T-cell (primary cell): ENCODE measurements at regions not wholly inside any gene's neighbourhood (a gene's known extent, or its start where the extent isn't known, plus 50 kb on each side); places are given as distances from the start of the nearest gene placed in this dataset.

ENCODE experiments used
- ATAC-seq, 4 experiments: fragments of 200-7000 bp in 3 of 4; fragments of 150-1000 bp in 1 of 4; cut with Tn5 transposase; replicated peaks in 1 of 4; 1 replicate in 3 of 4; 2 replicates in 1 of 4; pipeline ENCODE4 v1.10.0; 2021; ENCODE audit warnings: moderate library complexity in 3 of 4, mild to moderate bottlenecking in 2 of 4, moderate number of reproducible peaks in 1 of 4
- CTCF ChIA-PET, 2 donors: fragments of 300-600 bp; sonication (Branson Sonifier 250); formaldehyde crosslinking; loops; one replicate each; lab custom pipeline; 2022; ENCODE audit warnings: antibody characterized with exemption in 2 of 2; lab: Charles Lee
- POLR2A ChIA-PET, 2 donors: fragments of 300-600 bp; sonication (Branson Sonifier 250); formaldehyde crosslinking; loops; one replicate each; lab custom pipeline; 2022; ENCODE audit warnings: antibody characterized with exemption in 2 of 2; lab: Charles Lee
- DNase-seq, 35 experiments: peaks; one replicate each; pipeline versions ENCODE4 v3.0.0 to v3.0.0-alpha.2; 2013 to 2023
- H3K27ac ChIP-seq: one replicate; pipeline ENCODE4 v1.5.1; 2013; ENCODE audit warnings: low read length
- H3K27me3 ChIP-seq, 2 experiments: replicated peaks in 1 of 2; 1 replicate in 1 of 2; 2 replicates in 1 of 2; pipeline versions ENCODE4 v1.6.1 to v1.7.0; 2013; ENCODE audit warnings: low read length in 1 of 2, mixed read lengths in 1 of 2; ENCODE audit not compliant: control insufficient read depth in 2 of 2, insufficient read depth in 2 of 2; ENCODE audit errors: extremely low read depth in 1 of 2
- H3K36me3 ChIP-seq, 2 donors: 1 replicate in 1 of 2; 2 replicates in 1 of 2; pipeline versions ENCODE4 v1.6.1 to v1.7.0; 2013; ENCODE audit warnings: low read length in 1 of 2; ENCODE audit not compliant: control insufficient read depth in 2 of 2, insufficient read depth in 1 of 2; ENCODE audit errors: extremely low read depth in 1 of 2
- H3K4me1 ChIP-seq, 2 experiments: 1 replicate in 1 of 2; 2 replicates in 1 of 2; pipeline versions ENCODE4 v1.6.1 to v1.7.0; 2013; ENCODE audit warnings: low read length in 2 of 2, mixed read lengths in 1 of 2; ENCODE audit not compliant: insufficient read depth in 2 of 2, control insufficient read depth in 1 of 2; ENCODE audit errors: extremely low read depth in 1 of 2
- H3K4me3 ChIP-seq, 2 donors: 1 replicate in 1 of 2; 2 replicates in 1 of 2; pipeline versions ENCODE4 v1.5.1 to v1.7.0; 2013; ENCODE audit warnings: mild to moderate bottlenecking in 2 of 2, low read length in 1 of 2, moderate library complexity in 1 of 2; ENCODE audit not compliant: control insufficient read depth in 1 of 2; ENCODE audit errors: extremely low read depth in 1 of 2
- H3K9me3 ChIP-seq: 2 replicates; pipeline ENCODE4 v1.7.0; 2013
- H3K27ac Mint-ChIP-seq, 2 donors: one replicate each; pipeline ENCODE4 v1.8.0; 2020 to 2021; ENCODE audit warnings: mild to moderate bottlenecking in 2 of 2, mixed read lengths in 2 of 2
- H3K27me3 Mint-ChIP-seq, 2 donors: one replicate each; pipeline ENCODE4 v1.8.0; 2021 to 2022; ENCODE audit warnings: mixed read lengths in 2 of 2
- H3K36me3 Mint-ChIP-seq: one replicate; pipeline ENCODE4 v1.8.0; 2021; ENCODE audit warnings: mixed read lengths
- H3K4me1 Mint-ChIP-seq, 3 donors: one replicate each; pipeline ENCODE4 v1.8.0; 2020 to 2022; ENCODE audit warnings: mixed read lengths in 3 of 3, mild to moderate bottlenecking in 1 of 3
- H3K4me3 Mint-ChIP-seq, 3 donors: one replicate each; pipeline ENCODE4 v1.8.0; 2020 to 2022; ENCODE audit warnings: mild to moderate bottlenecking in 3 of 3, mixed read lengths in 3 of 3, moderate library complexity in 3 of 3
- H3K9me3 Mint-ChIP-seq, 3 donors: one replicate each; pipeline ENCODE4 v1.8.0; 2020 to 2022; ENCODE audit warnings: mixed read lengths in 3 of 3
- WGBS: methylation state at CpG from one replicate; pipeline ENCODE4 v1.1.5; 2013; ENCODE audit warnings: missing lambda C conversion rate; ENCODE audit not compliant: insufficient coverage; 5-methylcytosine and 5-hydroxymethylcytosine counted together

DNA sequence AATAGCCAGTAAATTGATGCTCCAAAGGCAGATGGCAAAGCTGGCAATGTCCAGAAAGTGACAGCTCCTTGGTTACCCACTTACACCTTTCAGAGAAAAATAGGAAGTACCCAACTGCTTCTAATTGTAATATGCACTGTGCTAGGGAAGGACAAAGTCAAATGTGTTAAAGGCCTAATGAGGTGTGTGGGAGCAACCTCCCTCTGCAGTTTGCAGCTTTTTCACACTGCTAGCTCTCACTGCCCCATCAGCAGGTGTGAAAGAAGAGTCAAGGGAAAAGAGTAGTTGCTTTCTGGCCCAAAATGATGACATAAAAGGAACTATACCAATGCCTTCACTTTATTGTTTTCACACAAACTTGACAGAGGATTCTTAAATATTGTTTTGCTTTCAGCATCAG is 284.1 kb upstream of the SETBP1 start:
- H3K4me1 Mint-ChIP-seq, result no peaks in the 10 kb centered on the region
- ATAC-seq, result no peak
- POLR2A ChIA-PET, result no interaction called here

GRCh38 chr18:44409071-44409470 is 271.6 kb upstream of the SETBP1 start:
- Mint-ChIP-seq H3K4me1 (no peaks in the 10 kb centered on the region), H3K36me3 (no peaks in the 10 kb centered on the region), H3K4me3 (no peak overlapping the region), H3K27me3 (no peaks in the 10 kb centered on the region), H3K9me3 (peaks cover 0 to 4% (median 2%) of the 10 kb centered on the region in 3 donors), H3K27ac (no peak overlapping the region)
- Histone ChIP-seq H3K4me1 (no peaks in the 10 kb centered on the region), H3K4me3 (no peak overlapping the region), H3K27me3 (no peaks in the 10 kb centered on the region), H3K36me3 (no peaks in the 10 kb centered on the region), H3K27ac (no peak overlapping the region), H3K9me3 (no peaks in the 10 kb centered on the region)
- ChIA-PET POLR2A (no interaction called here), CTCF (no interaction called here)
- ATAC-seq, result no peak
- no peak for DNase-seq

More for the DNA sequence above, 284.1 kb upstream of the SETBP1 start:
- Mint-ChIP-seq H3K4me3 (no peak overlapping the region), H3K27me3 (no peaks in the 10 kb centered on the region), H3K9me3 (peaks cover 0 to 3% (median 0%) of the 10 kb centered on the region in 3 donors), H3K36me3 (no peaks in the 10 kb centered on the region), H3K27ac (no peak overlapping the region)
- Histone ChIP-seq H3K4me1 (no peaks in the 10 kb centered on the region), H3K27me3 (no peaks in the 10 kb centered on the region), H3K36me3 (no peaks in the 10 kb centered on the region), H3K9me3 (no peaks in the 10 kb centered on the region), H3K27ac (no peak overlapping the region), H3K4me3 (no peak overlapping the region)
- DNase-seq, result no peak
- CTCF ChIA-PET, result no interaction called here

DNA sequence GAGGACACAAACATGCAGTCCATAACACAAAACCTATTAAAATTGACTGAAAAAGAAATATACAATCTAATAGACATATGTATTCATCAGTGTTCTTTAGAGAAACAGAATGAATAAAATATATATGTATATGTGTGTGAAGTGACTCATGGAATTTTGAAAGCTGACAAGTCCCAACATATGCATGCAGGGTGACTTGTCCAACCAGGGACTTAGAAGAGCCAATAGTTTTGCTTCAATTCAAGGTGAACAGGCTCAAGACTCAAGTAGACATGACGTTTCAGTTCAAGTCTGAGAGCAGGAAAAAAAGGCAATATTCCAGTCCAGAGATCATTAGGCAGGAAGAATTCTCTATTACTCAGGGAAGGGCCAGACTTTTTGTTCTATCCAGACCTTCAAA is 271.2 kb upstream of the SETBP1 start:
- Mint-ChIP-seq H3K4me3 (no peak overlapping the region), H3K27me3 (no peaks in the 10 kb centered on the region), H3K36me3 (no peaks in the 10 kb centered on the region), H3K9me3 (peaks cover 0 to 4% (median 2%) of the 10 kb centered on the region in 3 donors), H3K27ac (no peak overlapping the region), H3K4me1 (no peaks in the 10 kb centered on the region)
- WGBS, result 50% methylated on average over 1 of the region's 1 CpG
- POLR2A ChIA-PET, result no interaction called here
- Histone ChIP-seq H3K4me3 (no peak overlapping the region), H3K27ac (no peak overlapping the region), H3K9me3 (no peaks in the 10 kb centered on the region), H3K4me1 (no peaks in the 10 kb centered on the region), H3K36me3 (no peaks in the 10 kb centered on the region), H3K27me3 (no peaks in the 10 kb centered on the region)
- DNase-seq (no peak), ATAC-seq (no peak)
- CTCF ChIA-PET, result no interaction called here

DNA sequence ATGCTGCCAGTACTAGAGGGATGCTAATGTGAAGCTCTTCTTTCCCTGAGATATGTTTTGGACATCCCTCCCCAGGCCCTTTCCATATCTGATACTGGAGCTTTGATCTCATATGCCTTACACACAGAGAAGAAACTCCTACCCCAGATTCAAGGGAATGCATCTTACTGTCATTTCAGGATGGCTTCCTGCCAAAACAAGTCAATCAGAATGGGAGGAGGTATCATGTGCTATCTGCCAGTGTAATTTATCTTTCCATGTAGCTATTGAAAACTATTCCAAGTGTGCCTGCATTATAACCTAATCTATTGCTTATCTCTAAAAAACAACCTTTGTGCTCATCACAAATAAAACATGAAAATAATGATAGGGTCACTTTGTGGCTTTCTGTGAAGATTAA is 269.9 kb upstream of the SETBP1 start:
- no peaks in the 10 kb centered on the region for H3K4me1 Mint-ChIP-seq
- H3K27me3 Mint-ChIP-seq, result no peaks in the 10 kb centered on the region
- Histone ChIP-seq H3K9me3 (no peaks in the 10 kb centered on the region), H3K27me3 (no peaks in the 10 kb centered on the region), H3K4me3 (no peak overlapping the region), H3K4me1 (no peaks in the 10 kb centered on the region), H3K27ac (no peak overlapping the region), H3K36me3 (no peaks in the 10 kb centered on the region)
- POLR2A ChIA-PET, result no interaction called here
- H3K27ac Mint-ChIP-seq, result no peak overlapping the region
- CTCF ChIA-PET, result no interaction called here
- H3K4me3 Mint-ChIP-seq, result no peak overlapping the region
- ATAC-seq (no peak), DNase-seq (no peak)
- H3K9me3 Mint-ChIP-seq, result peaks cover 0 to 4% (median 0%) of the 10 kb centered on the region in 3 donors
- H3K36me3 Mint-ChIP-seq, result no peaks in the 10 kb centered on the region

GRCh38 chr18:44411262-44411905 is 269.3 kb upstream of the SETBP1 start:
- H3K36me3 Mint-ChIP-seq, result no peaks in the 10 kb centered on the region
- no peaks in the 10 kb centered on the region for H3K4me1 Mint-ChIP-seq
- DNase-seq, result no peak
- H3K27me3 ChIP-seq, result no peaks in the 10 kb centered on the region
- no peak for ATAC-seq
- no peaks in the 10 kb centered on the region for H3K9me3 ChIP-seq
- no peaks in the 10 kb centered on the region for H3K27me3 Mint-ChIP-seq
- H3K4me3 Mint-ChIP-seq, result no peak overlapping the region
- peaks cover 0 to 4% (median 0%) of the 10 kb centered on the region in 3 donors for H3K9me3 Mint-ChIP-seq
- no peaks in the 10 kb centered on the region for H3K36me3 ChIP-seq
- no peak overlapping the region for H3K27ac Mint-ChIP-seq
- H3K27ac ChIP-seq, result no peak overlapping the region
- no peaks in the 10 kb centered on the region for H3K4me1 ChIP-seq
- POLR2A ChIA-PET, result no interaction called here
- no peak overlapping the region for H3K4me3 ChIP-seq
- CTCF ChIA-PET, result no interaction called here

DNA sequence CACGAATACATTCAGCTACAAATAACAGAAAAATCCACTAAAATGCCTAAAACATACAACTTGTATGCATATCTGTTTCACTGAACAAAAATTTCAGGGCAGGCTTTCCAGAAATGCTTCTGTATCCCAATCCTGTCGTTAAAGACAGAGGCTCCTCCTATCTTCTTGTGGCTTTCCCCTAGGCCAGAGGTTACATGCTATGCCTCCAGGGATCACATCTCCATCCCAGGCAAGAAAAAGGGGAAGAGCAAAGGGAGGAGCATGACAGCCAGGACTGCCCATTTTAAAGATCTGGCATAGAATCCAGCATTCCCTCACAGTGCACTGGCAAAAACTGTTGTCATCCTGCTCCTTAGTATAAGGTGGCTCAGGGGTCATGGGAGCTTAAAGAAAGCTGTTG is 268.7 kb upstream of the SETBP1 start:
- no peak overlapping the region for H3K27ac Mint-ChIP-seq
- no peak for DNase-seq

More for the DNA sequence above, 268.7 kb upstream of the SETBP1 start:
- Histone ChIP-seq H3K4me1 (no peaks in the 10 kb centered on the region), H3K27ac (no peak overlapping the region), H3K9me3 (no peaks in the 10 kb centered on the region), H3K27me3 (no peaks in the 10 kb centered on the region), H3K36me3 (no peaks in the 10 kb centered on the region), H3K4me3 (no peak overlapping the region)
- CTCF ChIA-PET, result no interaction called here
- Mint-ChIP-seq H3K36me3 (no peaks in the 10 kb centered on the region), H3K9me3 (peaks cover 0 to 4% (median 0%) of the 10 kb centered on the region in 3 donors), H3K4me3 (no peak overlapping the region), H3K27me3 (no peaks in the 10 kb centered on the region), H3K4me1 (no peaks in the 10 kb centered on the region)
- no CpG with 5 or more reads among the region's 2 CpGs for WGBS
- POLR2A ChIA-PET, result no interaction called here
- ATAC-seq, result no peak
